HG02981 (cell line): ENCODE measurements at regions not wholly inside any gene's neighbourhood (a gene's known extent, or its start where the extent isn't known, plus 50 kb on each side); places are given as distances from the start of the nearest gene placed in this dataset.
"Not testable (repeated sequence)": the region's sequence is repeated elsewhere in the genome, so short reads cannot be mapped to it uniquely, and the experiment has no call there.

Experiments
- ATAC-seq: cut with Tn5 transposase; IDR thresholded peaks from one replicate; pipeline ENCODE4 v1.9.1; 2021; ENCODE audit warnings: mild to moderate bottlenecking, moderate library complexity; ENCODE audit not compliant: unreplicated experiment

DNA sequence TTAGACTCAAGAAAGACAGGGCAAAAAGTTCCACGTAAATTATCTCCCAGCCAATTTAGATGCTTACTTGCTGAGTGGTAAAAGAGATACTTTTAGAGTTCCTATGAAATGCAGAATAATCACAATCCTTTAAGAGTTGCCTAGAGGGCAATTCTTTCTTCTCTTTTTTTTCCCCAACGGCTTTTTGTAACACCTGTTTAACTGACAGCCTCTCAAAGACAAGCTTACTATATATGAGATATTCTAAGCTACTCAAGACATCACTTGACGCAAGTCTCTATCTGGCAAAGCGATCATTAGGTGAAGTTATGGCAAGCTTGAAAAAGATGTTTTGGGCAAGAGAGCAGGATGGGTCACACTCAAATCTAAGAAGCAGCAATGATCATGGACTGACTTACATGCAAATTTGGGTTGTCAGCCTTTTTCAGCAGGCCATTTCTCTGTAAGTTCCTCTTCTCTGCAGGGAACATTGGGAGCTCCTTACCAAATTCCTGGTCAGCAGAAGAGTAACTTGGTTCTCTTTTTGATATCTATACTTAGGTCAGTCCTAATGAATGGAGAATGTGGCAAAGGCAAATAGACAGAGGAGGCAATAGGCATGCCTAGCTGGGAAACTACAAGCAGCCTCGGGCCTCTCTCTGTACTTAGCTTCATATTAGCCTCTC, 162.9 kb upstream of the FGF13 start:
- ATAC-seq, result no peak

DNA sequence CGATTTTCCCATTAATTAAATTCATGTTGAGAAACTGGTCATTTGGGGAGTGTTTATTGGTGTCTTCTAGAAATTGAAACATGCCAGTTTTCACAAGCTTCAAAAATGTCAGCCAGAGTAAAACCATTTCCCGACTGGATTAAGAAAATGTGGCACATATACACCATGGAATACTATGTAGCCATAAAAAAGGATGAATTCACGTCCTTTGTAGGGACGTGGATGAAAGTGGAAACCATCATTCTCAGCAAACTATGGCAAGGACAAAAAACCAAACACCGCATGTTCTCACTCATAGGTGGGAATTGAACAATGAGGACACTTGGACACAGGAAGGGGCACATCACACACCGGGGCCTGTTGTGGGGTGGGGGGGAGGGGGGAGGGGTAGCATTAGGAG, 162.1 kb upstream of the FGF13 start:
- not testable (repeated sequence) for ATAC-seq

DNA sequence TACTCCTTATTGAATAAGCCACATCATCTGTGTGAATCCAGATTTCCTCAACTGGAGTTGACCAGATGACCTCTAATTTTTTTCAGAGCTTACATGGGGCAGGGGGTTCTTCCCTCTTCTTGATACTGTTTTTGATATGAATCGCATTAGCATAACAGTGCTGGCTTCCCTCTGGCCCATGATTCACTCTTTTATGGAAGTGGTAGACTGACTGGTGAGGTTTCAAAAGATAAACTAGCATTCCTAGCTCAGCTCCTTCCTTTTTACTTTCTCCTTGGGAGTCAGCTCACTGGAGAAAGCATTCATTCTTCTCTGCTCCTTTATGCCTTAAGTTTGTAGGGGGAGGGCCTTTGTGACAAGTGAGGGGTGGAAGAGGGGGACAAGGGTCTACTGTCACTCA, 161.0 kb upstream of the FGF13 start:
- ATAC-seq, result no peak

DNA sequence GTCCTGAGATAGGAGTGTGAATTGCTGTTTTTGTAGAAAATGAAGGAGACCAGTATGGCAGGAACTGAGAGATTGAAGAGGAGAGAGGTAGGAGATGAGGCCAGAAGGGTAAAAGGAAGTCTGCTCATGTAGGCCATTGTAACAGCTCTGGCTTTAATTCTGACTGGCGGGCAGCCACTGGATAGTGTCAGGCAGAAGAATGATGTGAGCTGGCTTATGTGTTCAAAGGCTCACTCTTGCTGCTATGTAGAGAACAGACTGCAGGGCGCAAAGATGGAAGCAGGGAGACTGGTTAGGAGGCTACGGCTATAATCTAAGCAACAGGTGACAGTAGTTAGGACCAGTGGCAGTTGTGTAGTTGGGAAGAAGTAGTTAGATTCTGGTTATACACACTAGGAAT, 160.2 kb upstream of the FGF13 start:
- ATAC-seq, result no peak

DNA sequence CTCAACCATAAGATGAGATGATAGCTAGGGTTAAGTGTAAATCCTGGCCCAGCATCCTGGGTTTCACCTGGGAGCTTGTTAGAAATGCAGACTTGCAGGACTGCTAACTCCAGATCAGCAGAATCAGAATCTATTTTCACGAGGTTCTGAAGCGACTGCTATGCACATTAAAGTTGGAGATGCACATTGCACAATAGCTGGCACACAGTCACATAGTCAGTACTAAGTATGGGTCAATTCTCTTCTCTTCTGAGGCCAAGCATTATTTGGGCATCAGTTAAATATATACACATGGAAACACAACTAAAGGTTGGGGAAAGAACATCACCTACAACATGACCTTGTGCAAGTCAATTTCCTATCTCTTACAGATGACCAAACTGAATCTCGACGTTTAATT, 155.1 kb upstream of the FGF13 start:
- ATAC-seq, result no peak

DNA sequence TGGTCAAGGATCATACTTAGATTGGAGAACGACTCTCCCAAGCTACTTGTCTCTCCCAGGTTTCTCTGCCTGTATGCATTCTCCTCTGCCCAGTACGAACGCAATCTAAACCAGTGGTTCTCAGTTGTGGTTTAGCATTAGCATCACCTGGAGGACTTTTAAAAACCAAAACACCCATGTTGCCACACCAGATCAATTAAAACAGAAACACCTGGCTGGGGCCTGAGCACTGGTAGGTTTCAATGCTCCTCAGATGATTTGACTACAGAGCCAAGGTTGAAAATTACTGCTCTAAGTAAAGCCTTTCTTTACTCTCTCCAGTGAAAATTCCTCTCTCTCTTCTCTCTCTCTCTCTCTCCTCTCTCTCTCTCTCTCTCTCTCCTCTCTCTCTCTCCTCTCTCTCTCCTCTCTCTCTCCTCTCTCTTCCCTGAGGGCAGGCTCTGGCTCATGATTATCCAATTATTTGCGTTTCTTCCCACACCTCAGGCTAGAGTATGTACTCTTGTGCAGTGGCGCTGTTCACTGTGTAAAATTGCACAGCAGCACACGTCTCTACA, 153.7 kb upstream of the FGF13 start:
- ATAC-seq, result no peak

DNA sequence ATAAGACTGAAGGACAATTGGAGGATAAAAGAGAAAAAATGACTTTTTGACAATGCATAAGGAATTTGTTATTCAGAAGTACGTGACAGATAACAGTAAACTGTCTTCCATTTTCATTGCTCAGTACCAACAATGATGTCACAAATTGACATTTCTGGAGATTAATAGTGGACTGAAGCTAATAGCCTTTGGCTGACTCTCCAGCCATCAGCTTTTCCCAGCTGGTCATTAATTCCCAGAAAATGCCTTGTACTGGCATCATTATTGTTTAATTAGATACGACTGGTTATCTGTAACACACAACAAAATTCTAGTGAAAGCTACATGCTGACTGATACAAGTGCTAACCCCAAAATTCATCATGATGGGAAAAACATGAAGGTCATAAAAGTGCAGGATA, 147.9 kb upstream of the FGF13 start:
- ATAC-seq, result no peak

DNA sequence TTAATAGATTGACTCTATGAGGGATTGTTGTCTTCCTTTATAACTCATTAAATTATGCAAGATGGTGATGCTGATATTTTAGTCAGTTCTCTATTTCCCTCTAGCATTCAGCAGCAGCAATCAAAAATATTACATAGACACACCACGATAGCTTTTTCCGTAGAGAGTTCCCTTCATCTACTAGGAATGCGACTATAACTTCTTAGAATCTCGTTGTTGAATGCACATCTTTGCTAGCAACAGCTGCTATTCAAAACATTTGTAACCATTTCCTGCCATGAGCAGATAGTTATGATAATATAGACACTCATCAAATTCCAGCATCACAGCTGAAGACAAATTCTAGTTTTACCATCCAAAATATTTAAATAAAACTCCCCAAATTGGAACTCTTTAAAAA, 147.4 kb upstream of the FGF13 start:
- no peak for ATAC-seq

DNA sequence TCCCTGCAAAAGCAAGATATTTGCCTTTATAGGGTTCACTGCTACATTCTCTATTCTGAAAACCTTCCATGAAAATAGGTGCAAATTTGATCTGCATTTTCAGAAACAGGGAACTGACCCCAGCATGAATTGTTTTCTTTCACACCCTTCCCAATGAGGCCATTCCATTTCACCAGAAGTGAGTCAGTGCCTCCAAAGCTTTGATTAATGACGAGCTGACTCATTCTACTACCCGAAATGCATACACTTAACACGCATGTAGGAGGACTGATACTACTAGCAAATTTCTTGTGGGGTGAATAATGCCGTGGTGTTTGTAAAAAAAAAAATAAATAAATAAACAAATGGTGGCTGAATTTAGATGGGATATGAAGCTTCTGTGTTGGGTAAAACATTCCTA, 146.9 kb upstream of the FGF13 start:
- no peak for ATAC-seq

DNA sequence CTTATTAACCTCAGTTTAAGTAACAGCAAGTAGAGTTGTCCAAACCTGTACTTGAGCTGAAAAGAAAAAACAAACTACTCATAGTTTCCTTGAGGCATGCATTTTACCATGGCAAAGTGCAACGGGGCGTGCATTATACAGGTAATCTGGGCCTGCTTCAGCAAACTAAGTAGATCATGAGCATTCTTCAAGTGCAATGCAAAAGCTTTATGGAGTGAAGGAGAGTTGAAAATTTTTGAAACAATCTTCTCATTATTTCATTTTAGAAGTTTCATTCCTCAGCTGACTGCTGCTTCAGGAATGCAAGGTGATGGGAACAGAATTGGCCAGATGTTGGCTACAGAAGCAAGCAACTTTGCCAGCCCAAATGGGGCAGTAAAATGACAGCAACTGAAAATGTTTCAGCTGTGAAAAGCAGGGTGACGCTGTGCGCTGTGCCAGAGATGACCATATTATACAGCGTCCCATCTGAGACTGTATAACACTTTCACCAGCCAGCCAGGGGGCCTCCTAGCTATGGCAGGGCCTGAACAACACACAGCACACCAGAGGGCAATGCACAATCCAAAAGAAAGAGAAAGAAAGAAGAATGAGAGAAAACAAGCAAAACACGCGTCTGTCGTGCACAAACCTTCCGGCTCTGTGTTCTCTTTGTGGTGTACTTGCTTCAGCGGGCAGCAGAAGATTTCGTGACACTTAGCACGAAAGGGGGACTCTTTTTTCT, 145.5 kb upstream of the FGF13 start:
- ATAC-seq, result no peak

DNA sequence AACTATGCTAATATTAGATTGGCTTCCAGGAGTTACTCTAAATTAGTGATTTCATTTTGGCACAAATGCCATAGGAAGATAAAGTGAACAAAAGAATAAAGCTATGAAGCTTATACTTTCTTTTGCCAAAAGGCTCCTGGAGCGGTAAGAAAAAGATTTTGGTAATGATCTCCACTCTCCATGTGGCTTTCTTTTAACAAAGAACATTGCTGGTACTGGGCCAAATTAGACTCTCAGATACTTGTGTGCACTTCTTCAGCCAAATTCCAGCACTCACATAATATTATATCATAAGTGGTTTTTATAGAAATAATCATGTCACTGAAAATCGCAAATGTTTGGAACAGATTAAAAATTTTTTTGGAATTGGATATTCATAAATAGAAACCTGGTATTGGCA, 142.4 kb upstream of the FGF13 start:
- no peak for ATAC-seq

DNA sequence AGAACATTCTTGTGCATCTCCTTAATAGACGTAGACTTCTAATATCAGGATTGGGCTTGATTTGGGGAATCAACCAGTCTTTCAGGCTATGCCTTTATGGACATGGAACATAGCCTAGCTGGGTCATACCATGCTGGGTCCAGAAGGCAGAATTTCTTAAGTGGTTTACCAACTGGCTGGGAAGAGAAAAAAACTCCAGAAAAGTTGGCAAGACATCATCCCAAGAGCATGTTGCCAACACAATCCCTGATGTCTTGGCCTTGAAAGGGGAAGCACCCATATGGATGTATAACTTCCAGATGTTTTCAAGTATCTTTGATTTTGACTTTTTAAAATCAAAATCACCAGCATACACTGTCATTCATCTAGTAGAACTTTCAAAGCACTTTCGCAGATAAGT, 138.0 kb upstream of the FGF13 start:
- ATAC-seq, result no peak

DNA sequence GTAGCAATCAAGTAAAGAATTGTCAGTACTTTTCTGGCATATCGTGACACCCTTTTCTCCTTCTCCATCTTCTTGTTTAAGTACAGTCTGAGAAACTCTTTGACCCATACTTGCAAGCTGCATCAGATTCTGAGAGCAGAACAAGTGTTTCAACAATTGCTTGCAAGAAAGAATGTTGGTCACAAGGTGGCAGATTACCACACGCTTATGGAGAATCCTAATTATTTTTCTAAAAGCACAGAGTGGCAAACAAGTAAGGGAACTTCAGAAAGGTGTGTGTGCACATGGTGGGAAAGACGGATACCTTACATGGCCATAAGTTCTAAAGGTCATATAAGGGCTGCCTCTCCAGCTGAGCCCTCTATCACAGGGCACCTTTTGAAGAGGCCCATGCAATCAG, 136.4 kb upstream of the FGF13 start:
- ATAC-seq, result no peak

DNA sequence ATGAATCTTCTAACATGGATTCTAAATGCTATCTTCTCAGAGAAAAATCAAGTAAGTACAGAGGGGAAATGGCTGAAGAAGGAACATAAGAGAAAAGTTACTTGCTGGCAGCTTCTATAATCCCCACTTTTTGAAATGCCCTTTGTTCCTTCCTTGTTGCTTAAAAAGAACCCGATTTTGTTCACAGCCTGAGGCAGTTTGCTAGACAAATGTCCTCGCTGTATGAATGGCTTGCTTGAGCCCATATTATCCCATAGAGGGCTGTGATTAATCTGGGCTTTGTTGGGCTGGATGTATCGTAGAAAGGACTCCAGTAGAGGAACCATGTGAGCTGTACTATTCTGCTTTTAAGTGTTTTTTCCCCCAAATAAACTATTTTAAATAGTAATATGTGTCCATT, 134.3 kb upstream of the FGF13 start:
- no peak for ATAC-seq

DNA sequence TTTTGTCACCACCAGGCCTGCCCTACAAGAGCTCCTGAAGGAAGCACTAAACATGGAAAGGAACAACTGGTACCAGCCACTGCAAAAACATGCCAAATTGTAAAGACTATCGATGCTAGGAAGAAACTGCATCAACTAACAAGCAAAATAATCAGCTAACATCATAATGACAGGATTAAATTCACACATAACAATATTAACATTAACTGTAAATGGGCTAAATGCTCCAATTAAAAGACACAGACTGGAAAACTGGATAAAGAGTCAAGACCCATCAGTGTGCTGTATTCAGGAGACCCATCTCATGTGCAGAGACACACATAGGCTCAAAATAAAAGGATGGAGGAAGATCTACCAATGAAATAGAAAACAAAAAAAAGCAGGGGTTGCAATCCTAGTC, 95.9 kb upstream of the FGF13 start:
- not testable (repeated sequence) for ATAC-seq

DNA sequence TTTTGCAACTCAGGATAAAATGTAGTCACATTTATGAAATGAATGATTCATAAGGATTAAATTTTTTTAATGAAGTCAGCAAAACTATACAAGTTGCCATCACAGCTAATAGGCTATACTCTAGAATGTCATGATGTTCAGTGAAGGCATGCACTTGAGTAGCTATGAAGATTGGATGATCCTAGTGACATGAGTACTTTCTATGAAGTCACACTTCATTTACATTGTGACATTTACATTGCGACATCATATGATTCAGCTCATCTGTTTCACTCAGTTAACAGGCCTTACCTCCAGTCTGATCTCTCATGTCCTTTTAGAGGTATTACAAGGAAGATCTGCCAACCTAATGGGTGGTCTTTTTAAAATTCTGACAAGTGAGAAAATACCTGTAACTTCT, 82.7 kb upstream of the FGF13 start:
- no peak for ATAC-seq

DNA sequence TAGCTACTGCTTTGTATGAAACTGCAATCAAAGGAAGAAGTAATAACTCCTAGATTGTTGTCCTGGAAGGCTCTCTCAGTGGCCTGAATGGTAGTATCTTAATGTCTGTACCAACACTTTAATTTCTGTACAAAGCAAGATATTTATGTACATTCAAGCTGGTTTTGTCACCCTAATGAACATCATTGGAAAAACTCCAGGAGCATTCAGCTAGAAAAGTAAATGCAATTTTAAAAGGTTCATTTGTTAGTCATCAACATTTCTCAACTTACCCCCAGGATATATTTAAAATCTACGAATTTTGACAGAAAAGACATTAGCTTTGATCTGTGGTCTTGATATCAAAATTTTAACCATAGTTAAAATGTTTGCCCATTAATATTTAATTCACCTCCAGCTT, 80.0 kb upstream of the FGF13 start:
- ATAC-seq, result no peak

DNA sequence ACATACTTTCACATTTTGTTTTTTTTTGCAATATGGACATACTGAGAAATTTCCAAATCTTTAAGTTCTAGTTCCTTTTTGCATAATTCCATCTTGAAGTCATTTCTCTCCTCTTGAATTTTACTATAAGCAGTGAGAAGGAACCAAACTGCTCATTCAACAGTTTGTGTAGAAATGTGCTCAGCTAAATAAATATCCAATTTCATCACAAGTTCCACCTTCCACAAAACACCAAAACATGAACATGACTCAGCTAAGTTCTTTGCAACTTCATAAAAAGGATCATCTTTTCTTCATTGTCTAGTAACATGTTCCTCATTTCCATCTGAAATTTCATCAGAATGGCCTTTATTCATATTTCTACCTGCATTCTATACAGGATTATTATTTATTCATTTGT, 77.3 kb upstream of the FGF13 start:
- ATAC-seq, result no peak

DNA sequence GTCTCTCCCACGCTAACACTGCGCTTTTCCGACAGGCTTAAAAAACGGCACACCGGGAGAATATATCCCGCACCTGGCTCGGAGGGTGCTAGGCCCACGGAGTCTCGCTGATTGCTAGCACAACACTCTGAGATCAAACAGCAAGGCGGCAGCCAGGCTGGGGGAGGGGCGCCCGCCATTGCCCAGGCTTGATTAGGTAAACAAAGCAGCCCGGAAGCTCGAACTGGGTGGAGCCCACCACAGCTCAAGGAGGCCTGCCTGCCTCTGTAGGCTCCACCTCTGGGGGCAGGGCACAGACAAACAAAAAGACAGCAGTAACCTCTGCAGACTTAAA, 67.0 kb upstream of the FGF13 start:
- ATAC-seq, result not testable (repeated sequence)

DNA sequence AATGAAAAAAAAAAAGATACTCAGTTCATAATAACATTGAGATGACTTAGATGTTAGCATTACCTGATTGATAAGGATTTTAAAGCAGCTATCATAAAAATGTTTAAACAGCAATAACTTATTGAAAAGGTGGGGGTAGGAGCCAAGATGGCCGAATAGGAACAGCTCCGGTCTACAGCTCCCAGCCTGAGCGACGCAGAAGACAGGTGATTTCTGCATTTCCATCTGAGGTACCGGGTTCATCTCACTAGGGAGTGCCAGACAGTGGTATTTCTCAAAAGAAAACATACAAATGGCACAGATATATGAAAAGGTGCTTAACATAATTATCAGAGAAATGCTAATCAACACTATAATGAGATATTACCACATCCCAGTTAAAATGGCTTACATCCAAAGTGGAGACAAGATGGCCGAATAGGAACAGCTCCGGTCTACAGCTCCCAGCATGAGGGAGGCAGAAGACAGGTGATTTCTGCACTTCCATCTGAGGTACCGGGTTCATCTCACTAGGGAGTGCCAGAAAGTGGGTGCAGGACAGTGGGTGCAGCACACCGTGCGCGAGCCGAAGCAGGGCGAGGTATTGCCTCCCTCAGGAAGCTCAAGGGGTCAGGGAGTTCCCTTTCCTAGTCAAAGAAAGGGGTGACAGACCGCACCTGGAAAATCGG, 66.5 kb upstream of the FGF13 start:
- ATAC-seq, result not testable (repeated sequence)

DNA sequence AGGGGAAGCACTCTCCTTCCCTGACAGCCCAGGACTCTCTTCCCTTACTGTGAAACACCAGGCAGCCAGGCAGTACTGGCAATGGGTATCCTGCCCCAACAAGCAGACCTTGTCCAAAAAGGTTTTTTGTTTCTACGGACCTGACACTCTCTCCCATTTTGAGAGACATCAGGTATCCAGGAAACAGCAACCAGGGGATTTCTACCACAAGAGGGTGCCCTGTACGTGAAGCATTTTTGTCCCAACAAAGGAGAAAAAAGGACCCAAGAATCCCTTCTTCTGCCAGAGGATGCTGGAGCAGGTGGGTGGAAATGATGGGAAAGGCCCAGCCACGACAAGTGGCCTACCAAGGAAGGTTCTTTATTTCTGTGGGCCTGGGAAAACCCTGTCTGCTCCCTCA, 65.7 kb upstream of the FGF13 start:
- ATAC-seq, result no peak

DNA sequence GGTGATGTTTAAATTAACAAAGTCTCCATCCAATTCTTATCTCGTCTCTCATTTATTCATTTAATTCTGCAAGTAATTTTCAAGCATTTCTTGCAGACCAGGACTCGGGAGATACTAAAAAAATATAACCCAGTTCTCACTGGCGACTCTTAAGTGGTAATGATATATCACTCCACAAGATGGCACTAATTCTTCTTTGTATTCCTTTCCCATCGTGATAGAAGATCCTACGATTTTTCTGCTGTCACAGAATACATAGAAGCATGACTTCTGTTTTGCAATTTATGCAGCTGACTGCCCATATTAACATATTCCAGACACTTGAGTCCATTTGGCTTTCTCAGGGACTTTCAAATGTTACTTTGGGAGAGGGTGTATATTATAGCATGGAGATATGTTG, 64.0 kb upstream of the FGF13 start:
- no peak for ATAC-seq
